ENCODE measurements at regions not wholly inside any gene's neighbourhood (a gene's known extent, or its start where the extent isn't known, plus 50 kb on each side); places are given as distances from the start of the nearest gene placed in this dataset.

GRCh38 chr15:81495780-81496467 lies 121.9 kb upstream of the TMC3 start:
- TF ChIP-seq TAF1 (IDR thresholded peaks at IDR 0.05; ENCODE audit: borderline replicate concordance, low read depth, low read length) (no peak), POLR2A (IDR thresholded peaks at IDR 0.05; ENCODE audit: low read depth, low read length) (no peak)
